ENCODE measurements at regions not wholly inside any gene's neighbourhood (a gene's known extent, or its start where the extent isn't known, plus 50 kb on each side); places are given as distances from the start of the nearest gene placed in this dataset.
"Not testable (repeated sequence)": the region's sequence is repeated elsewhere in the genome, so short reads cannot be mapped to it uniquely, and the experiment has no call there.

- DNase-seq (ENCODE audit: low read depth), result no peak
These were observed 119.7 kb downstream of the MACROH2A1 start for GRCh38 chr5:135279328-135279727.

GRCh38 chr5:135276151-135276550 lies 122.9 kb downstream of the MACROH2A1 start:
- no peak for DNase-seq (ENCODE audit: low read depth)

GRCh38 chr5:135273212-135273611 lies 125.8 kb downstream of the MACROH2A1 start:
- DNase-seq (ENCODE audit: low read depth), result no peak

- no peak for DNase-seq (ENCODE audit: low read depth)
These were observed 126.7 kb downstream of the MACROH2A1 start for GRCh38 chr5:135272311-135272805.

- no peak for DNase-seq (ENCODE audit: low read depth)
These were observed 127.3 kb downstream of the MACROH2A1 start for GRCh38 chr5:135271533-135272310.

- no peak for DNase-seq (ENCODE audit: low read depth)
These were observed 129.1 kb downstream of the MACROH2A1 start for GRCh38 chr5:135269931-135270421.

- no peak for DNase-seq (ENCODE audit: low read depth)
These were observed 129.8 kb downstream of the MACROH2A1 start for GRCh38 chr5:135269199-135269598.

- no peak for DNase-seq (ENCODE audit: low read depth)
These were observed 132.1 kb downstream of the MACROH2A1 start for GRCh38 chr5:135266975-135267374.

- DNase-seq (ENCODE audit: low read depth), result no peak
These were observed 132.8 kb downstream of the MACROH2A1 start for GRCh38 chr5:135266303-135266635.

GRCh38 chr5:135265497-135266302 lies 133.3 kb downstream of the MACROH2A1 start:
- no peak for DNase-seq (ENCODE audit: low read depth)

- DNase-seq (ENCODE audit: low read depth), result no peak
These were observed 134.3 kb downstream of the MACROH2A1 start for GRCh38 chr5:135264451-135265440.

- DNase-seq (ENCODE audit: low read depth), result no peak
These were observed 135.9 kb downstream of the MACROH2A1 start for GRCh38 chr5:135263022-135263668.

- no peak for DNase-seq (ENCODE audit: low read depth)
These were observed 136.7 kb downstream of the MACROH2A1 start for GRCh38 chr5:135262364-135262763.

- DNase-seq (ENCODE audit: low read depth), result not testable (repeated sequence)
These were observed 138.9 kb downstream of the MACROH2A1 start for GRCh38 chr5:135260108-135260507.

GRCh38 chr5:135255461-135256178 lies 143.4 kb downstream of the MACROH2A1 start:
- DNase-seq (ENCODE audit: low read depth), result no peak

GRCh38 chr5:135254183-135254582 lies 144.8 kb downstream of the MACROH2A1 start:
- no peak for DNase-seq (ENCODE audit: low read depth)

- no peak for DNase-seq (ENCODE audit: low read depth)
These were observed 145.3 kb downstream of the MACROH2A1 start for GRCh38 chr5:135253601-135254178.

- DNase-seq (ENCODE audit: low read depth), result no peak
These were observed 147.9 kb downstream of the MACROH2A1 start for GRCh38 chr5:135251093-135251492.

- no peak for DNase-seq (ENCODE audit: low read depth)
These were observed 148.4 kb downstream of the MACROH2A1 start for GRCh38 chr5:135250671-135251070.

- no peak for DNase-seq (ENCODE audit: low read depth)
These were observed 149.4 kb downstream of the MACROH2A1 start for GRCh38 chr5:135249658-135250057.
